ENCODE measurements at regions not wholly inside any gene's neighbourhood (a gene's known extent, or its start where the extent isn't known, plus 50 kb on each side); places are given as distances from the start of the nearest gene placed in this dataset.

- intact Hi-C loops (cut with micrococcal nuclease): no loop called here
Observed at GRCh38 chr2:220154304-220154703, 526.9 kb downstream of the SLC4A3 start.

- intact Hi-C loops (cut with micrococcal nuclease): no loop called here
Observed at GRCh38 chr2:220157312-220157711, 529.9 kb downstream of the SLC4A3 start.

DNA sequence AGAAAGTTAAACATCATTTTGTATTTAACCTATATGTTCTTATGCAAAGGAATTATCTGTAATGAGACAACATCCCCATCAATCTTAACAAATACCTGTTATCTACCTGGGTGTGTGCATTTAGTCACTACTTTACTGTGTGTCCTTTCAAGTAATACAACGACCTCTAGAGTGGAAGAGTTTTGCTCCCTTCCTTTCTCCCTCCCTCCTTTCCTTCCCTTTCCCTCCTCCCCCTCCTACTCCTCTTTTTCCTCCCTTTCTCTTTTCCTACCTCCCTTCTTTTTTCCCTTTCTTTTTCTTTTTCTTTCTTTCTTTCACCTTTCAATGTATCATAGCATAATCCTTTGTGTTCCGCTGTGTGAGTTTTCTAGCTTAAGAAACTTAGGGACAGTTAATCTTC lies 532.3 kb downstream of the SLC4A3 start:
- intact Hi-C loops (cut with micrococcal nuclease): no loop called here

- intact Hi-C loops (cut with micrococcal nuclease): no loop called here
Observed at GRCh38 chr2:220162320-220162719, 534.9 kb downstream of the SLC4A3 start.

DNA sequence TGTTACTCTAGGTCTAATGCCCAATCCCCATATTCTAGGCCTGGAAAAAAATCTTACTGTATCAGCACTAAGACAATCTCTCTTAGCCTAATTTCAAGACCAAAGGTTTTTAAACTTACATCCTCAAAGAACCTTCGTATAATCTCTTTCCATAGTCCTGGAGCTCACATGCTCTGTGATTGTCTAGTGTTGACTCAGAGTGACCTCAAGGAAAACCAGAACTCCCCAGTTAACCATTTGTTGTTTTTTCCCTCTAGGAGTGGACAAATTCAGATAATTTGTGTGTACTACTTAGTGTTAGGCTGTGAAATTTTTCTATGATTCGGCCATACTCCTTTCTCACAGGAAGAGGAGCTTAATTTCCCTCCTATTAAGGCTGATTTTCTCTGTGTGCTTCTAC lies 536.1 kb downstream of the SLC4A3 start:
- intact Hi-C loops (cut with micrococcal nuclease): no loop called here

- intact Hi-C loops (cut with micrococcal nuclease): no loop called here
Observed at GRCh38 chr2:220165401-220165800, 538.0 kb downstream of the SLC4A3 start.

- intact Hi-C loops (cut with micrococcal nuclease): no loop called here
Observed at GRCh38 chr2:220166616-220167015, 539.2 kb downstream of the SLC4A3 start.

GRCh38 chr2:220167956-220168355 lies 540.5 kb downstream of the SLC4A3 start:
- intact Hi-C loops (cut with micrococcal nuclease): no loop called here

- intact Hi-C loops (cut with micrococcal nuclease): no loop called here
Observed at GRCh38 chr2:220168891-220169546, 541.6 kb downstream of the SLC4A3 start.

GRCh38 chr2:220174826-220175225 lies 547.4 kb downstream of the SLC4A3 start:
- intact Hi-C loops (cut with micrococcal nuclease): no loop called here

GRCh38 chr2:220175967-220176366 lies 548.5 kb downstream of the SLC4A3 start:
- intact Hi-C loops (cut with micrococcal nuclease): no loop called here

DNA sequence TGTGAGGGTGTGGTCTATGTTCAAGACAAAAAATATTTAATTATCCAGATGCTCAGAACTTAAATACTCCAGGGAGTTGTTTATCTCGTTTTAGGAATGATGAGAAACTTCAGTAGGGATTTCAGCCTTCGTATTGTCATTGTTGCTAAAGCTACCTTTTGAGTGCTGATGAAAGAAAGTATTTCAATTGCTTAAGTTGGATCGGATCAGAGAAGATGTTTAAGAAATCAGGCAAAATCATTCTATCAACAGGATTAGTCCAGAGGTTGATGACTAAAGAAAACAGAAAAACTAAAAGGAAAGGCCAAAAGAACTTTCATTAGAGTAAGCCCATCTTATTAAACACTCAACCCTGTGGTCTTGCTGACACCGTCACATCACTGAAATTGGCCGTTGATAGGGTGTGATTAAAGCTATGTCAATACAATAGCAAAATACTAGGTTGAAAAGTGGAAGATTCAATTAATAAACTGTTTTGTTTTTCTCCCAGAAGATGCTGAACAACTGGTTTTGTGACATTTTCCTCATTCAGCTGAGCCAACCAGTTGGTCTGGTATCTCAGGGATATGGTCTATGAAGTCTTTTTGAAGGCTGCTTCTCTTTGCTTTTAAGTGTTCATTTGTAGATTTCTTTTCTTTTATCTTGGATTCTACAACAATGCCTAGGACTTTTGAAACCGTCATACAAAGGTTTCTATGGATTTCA lies 551.7 kb downstream of the SLC4A3 start:
- intact Hi-C loops (cut with micrococcal nuclease): no loop called here

DNA sequence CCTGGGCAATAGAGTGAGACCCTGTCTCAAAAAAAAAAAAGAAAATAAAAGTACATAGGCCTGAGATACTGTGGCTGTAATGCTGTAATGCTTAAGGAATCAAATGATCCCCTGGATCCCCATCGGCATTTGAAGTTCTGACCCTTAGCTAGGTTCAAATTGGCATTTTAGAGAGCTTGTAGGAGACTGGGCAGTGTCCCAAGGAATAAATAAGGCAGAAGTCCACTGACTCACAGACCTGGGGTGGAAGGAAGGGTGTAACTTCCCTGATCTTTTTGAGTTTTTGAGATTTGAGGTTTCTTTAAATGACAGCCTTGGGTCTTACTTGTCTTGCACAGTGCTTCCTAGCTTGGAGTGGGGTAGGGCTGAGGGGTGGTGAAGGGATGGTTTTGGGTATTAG lies 553.7 kb downstream of the SLC4A3 start:
- intact Hi-C loops (cut with micrococcal nuclease): no loop called here

DNA sequence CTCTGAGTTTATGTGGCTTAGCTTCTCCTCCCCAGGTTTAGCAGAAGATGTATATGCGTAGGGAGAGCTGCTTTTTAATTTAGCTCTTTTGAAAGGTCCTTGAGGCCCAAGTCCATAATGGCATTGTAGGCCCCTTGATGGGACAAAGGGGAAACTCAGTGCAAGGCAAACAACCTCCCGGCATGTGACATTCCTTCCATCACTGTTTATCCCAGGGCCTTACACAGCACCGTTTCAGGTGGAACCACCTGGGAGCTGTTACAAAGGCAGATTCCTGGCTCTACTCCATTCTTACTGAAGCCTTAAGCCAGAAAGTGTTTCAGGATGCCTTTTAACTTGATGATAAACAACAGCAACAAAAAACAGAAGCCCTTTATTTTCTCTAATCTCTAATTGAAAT lies 555.4 kb downstream of the SLC4A3 start:
- intact Hi-C loops (cut with micrococcal nuclease): no loop called here

- intact Hi-C loops (cut with micrococcal nuclease): no loop called here
Observed at GRCh38 chr2:220185766-220186305, 558.4 kb downstream of the SLC4A3 start.

- intact Hi-C loops (cut with micrococcal nuclease): no loop called here
Observed at GRCh38 chr2:220188031-220188430, 560.6 kb downstream of the SLC4A3 start.

- intact Hi-C loops (cut with micrococcal nuclease): no loop called here
Observed at GRCh38 chr2:220191031-220191430, 563.6 kb downstream of the SLC4A3 start.

DNA sequence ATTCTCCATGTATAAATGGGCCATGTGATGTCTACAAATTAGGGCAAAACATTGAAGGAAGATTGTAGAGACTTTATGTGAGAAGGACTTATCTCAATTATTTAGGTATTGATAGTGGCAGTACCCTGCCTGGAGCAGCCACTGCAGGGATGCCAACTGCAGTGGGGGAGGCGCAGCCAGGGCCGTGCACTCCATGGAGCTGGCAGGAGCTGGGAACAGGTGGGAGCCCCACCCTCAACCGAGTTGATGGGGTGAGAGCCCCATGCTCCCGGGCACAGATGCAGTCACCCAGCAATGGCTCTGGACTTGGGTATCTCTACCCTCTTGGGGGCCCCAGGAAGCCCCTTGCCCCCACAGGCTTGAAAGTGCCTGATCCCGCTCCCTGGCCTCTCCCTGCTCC lies 564.3 kb downstream of the SLC4A3 start:
- intact Hi-C loops (cut with micrococcal nuclease): no loop called here

- intact Hi-C loops (cut with micrococcal nuclease): no loop called here
Observed at GRCh38 chr2:220192994-220193753, 565.7 kb downstream of the SLC4A3 start.

DNA sequence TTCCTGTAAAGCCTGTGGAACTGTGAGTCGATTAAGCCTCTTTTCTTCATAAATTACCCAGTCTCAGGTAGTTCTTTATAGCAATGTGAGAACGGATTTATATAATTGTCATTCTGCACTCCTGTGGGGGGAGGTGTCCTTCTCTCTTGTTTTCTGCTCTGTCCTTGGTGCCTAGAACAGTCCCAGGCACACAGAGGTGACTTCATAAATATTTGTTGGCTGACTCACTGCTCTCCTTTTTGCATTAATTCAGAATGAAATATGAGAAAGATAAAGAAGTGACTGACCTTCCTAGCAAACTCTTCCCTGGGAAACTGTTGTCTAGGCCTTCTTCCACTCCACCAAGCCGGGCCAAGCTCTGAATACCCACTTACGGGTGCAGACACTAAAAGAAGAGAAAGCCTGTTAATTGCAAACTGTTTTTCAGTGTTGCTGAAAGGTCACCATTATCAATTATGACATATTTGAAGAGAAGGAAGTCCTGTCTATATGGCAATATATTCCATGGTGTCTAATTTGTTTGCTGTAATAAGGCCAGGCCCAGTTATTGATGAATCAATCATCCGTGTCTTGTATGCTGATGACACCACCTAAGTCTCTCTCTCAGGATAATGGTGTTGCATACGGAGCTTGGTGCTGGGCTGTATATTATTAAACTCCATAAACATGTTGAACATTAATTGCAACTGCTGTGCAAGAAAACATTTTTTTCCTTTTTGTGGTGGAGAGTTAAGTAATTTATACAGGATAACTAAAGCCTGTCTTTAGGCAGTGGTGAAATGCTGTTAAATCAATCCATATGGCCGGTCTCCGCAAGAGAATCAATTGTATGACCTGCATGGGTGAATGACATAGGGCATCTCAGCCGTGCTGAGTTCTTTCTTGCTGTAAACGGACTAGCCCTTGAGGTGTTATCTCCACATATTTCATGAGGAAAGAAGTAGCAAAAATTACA lies 567.5 kb downstream of the SLC4A3 start:
- intact Hi-C loops (cut with micrococcal nuclease): no loop called here

GRCh38 chr2:220198896-220199295 lies 571.5 kb downstream of the SLC4A3 start:
- intact Hi-C loops (cut with micrococcal nuclease): no loop called here
